ENCODE measurements at regions not wholly inside any gene's neighbourhood (a gene's known extent, or its start where the extent isn't known, plus 50 kb on each side); places are given as distances from the start of the nearest gene placed in this dataset.
"Not testable (repeated sequence)": the region's sequence is repeated elsewhere in the genome, so short reads cannot be mapped to it uniquely, and the experiment has no call there.

DNA sequence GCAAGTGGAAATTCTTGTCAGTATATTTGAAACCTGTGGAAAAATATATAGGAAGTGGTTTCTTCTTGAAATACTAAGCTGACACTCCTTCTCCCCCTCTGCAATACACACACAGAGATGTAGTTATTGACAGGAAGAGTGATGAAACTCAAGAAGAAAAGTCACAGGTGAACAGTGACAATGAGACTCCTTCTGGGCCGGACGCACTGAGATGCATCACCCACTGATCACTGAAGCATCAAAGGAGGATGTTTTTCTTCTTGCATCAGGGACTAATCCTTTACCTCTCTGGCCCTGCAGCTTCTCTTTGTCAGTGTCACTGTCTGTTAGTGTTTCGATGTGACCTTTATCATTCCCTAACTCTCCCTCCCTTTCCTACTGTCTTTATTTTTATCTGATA, 1864.2 kb upstream of the C9orf72 start:
- no peak overlapping the region for H3K4me3 ChIP-seq
- H3K36me3 ChIP-seq, result no peaks in the 10 kb centered on the region
- no peaks in the 10 kb centered on the region for H3K27me3 ChIP-seq
- intact Hi-C loops (cut with DNase I), result no loop called here
- WGBS, 2 donors, result 70 to 83% methylated on average over 3 of the region's 3 CpGs
- H3K9me3 ChIP-seq, result no peaks in the 10 kb centered on the region
- H3K4me1 ChIP-seq, result peaks cover 0 to under 1% (median under 1%) of the 10 kb centered on the region in 4 donors
- no peak for DNase-seq
- no peak overlapping the region for H3K27ac ChIP-seq
- TF ChIP-seq POLR2A (IDR thresholded peaks at IDR 0.05) (no peak), EP300 (IDR thresholded peaks at IDR 0.05) (no peak), POLR2AphosphoS5 (IDR thresholded peaks at IDR 0.05) (no peak)
- TF ChIP-seq, protein P1, sequence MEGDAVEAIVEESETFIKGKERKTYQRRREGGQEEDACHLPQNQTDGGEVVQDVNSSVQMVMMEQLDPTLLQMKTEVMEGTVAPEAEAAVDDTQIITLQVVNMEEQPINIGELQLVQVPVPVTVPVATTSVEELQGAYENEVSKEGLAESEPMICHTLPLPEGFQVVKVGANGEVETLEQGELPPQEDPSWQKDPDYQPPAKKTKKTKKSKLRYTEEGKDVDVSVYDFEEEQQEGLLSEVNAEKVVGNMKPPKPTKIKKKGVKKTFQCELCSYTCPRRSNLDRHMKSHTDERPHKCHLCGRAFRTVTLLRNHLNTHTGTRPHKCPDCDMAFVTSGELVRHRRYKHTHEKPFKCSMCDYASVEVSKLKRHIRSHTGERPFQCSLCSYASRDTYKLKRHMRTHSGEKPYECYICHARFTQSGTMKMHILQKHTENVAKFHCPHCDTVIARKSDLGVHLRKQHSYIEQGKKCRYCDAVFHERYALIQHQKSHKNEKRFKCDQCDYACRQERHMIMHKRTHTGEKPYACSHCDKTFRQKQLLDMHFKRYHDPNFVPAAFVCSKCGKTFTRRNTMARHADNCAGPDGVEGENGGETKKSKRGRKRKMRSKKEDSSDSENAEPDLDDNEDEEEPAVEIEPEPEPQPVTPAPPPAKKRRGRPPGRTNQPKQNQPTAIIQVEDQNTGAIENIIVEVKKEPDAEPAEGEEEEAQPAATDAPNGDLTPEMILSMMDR (IDR thresholded peaks at IDR 0.05), result no peak

DNA sequence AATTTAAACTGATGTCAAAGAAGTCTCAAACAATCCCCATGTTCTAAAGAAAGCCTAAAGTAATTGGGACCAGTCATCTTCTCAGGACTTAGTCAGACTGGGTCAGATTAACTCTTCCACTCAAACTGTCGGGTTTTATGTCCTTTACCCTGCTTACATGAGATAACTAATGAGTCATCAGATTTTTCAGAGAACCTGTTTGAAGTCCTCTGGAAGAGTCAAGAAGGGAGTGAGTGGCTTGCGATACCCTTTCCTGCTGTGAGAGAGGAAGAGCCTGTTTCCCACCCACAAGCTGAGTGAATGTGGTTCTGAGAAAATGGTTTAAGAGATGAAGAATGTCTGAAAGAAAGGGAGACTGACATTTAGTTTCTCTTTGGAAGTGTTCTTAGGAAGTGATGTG, 1866.7 kb upstream of the C9orf72 start:
- H3K4me1 ChIP-seq, result no peaks in the 10 kb centered on the region
- no peaks in the 10 kb centered on the region for H3K27me3 ChIP-seq
- no peaks in the 10 kb centered on the region for H3K9me3 ChIP-seq
- 34 to 42% methylated on average over 2 of the region's 2 CpGs for WGBS, 2 donors
- no peak overlapping the region for H3K4me3 ChIP-seq
- DNase-seq, result no peak
- TF ChIP-seq EP300 (IDR thresholded peaks at IDR 0.05), result no peak
- TF ChIP-seq POLR2A (IDR thresholded peaks at IDR 0.05), result no peak
- TF ChIP-seq POLR2AphosphoS5 (IDR thresholded peaks at IDR 0.05), result no peak
- TF ChIP-seq, protein P1 (IDR thresholded peaks at IDR 0.05), result no peak
- H3K36me3 ChIP-seq, result no peaks in the 10 kb centered on the region
- no peak overlapping the region for H3K27ac ChIP-seq
- intact Hi-C loops (cut with DNase I), result no loop called here

DNA sequence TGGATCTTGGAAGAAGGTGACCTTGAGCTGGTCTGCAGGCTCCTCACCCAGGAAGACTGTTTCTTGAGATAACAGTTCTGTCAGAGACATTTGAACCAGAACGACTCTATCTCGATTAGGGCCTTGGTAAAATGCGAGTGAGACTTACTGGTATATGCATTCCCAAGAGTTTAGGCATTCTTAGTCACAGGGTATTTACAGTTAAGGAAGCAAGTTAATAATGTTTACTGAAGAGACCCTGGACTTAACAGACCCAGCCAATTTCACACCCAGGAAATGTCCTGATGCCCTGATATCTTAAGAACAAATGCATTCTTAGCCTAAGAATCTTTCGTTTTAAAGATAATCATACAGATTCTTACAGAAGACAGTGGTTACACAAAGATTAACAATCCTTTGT, 1867.2 kb upstream of the C9orf72 start:
- DNase-seq, result no peak
- Histone ChIP-seq H3K9me3 (no peaks in the 10 kb centered on the region), H3K36me3 (no peaks in the 10 kb centered on the region), H3K4me3 (no peak overlapping the region), H3K27me3 (no peaks in the 10 kb centered on the region), H3K4me1 (no peaks in the 10 kb centered on the region), H3K27ac (no peak overlapping the region)
- intact Hi-C loops (cut with DNase I), result no loop called here
- 83 to 87% methylated on average over 4 of the region's 4 CpGs for WGBS, 2 donors
- TF ChIP-seq EP300 (IDR thresholded peaks at IDR 0.05) (no peak), POLR2A (IDR thresholded peaks at IDR 0.05) (no peak), POLR2AphosphoS5 (IDR thresholded peaks at IDR 0.05) (no peak)
- TF ChIP-seq, protein P1 (IDR thresholded peaks at IDR 0.05), result no peak

DNA sequence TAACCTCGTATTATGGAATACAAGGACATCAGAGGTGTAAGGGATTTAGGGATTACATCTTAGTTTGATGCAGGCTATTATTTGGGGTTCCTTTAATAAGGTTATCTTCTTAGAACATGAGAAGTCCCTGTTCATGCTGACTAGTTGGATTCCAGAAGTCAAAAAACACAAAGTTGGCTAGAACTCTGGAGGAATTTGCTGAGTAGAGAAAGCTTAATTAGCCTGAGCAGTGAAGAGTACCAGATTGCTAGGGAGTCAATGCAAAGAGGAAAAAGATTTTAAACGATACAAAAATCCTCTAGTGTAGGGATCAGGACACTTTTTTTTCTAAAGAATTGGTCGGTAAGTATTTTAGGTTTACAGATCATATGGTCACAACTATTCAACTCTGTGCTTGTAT, 1872.5 kb upstream of the C9orf72 start:
- Histone ChIP-seq H3K36me3 (no peaks in the 10 kb centered on the region), H3K27me3 (no peaks in the 10 kb centered on the region), H3K9me3 (no peaks in the 10 kb centered on the region), H3K27ac (no peak overlapping the region), H3K4me3 (no peak overlapping the region), H3K4me1 (no peaks in the 10 kb centered on the region)
- DNase-seq, result no peak
- WGBS, 2 donors, result 78 to 80% methylated on average over 3 of the region's 3 CpGs
- TF ChIP-seq, protein P1 (IDR thresholded peaks at IDR 0.05), result no peak
- TF ChIP-seq POLR2A (IDR thresholded peaks at IDR 0.05), result no peak
- TF ChIP-seq POLR2AphosphoS5 (IDR thresholded peaks at IDR 0.05), result no peak
- TF ChIP-seq EP300 (IDR thresholded peaks at IDR 0.05), result no peak
- intact Hi-C loops (cut with DNase I), result no loop called here

DNA sequence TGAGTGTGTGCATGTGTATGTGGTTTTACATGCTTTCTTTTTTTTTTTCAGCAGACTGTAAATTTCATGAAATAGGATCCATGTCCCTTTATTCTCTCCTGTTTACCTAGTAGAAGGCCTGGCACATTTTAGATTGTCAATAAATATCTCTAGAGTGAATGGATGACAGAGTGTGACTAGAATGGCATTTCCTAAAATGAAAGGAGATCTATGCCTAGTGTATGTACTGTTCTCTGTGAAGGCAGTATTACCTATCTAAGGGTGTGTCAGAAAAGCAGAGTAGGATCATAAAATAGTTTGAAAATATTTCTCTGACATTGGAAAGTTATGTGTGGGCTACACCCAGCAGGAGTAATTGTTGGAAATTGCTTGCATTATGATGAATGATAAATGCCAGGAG, 1876.0 kb upstream of the C9orf72 start:
- TF ChIP-seq POLR2AphosphoS5 (IDR thresholded peaks at IDR 0.05) (no peak), EP300 (IDR thresholded peaks at IDR 0.05) (no peak), POLR2A (IDR thresholded peaks at IDR 0.05) (no peak)
- TF ChIP-seq, protein P1 (IDR thresholded peaks at IDR 0.05), result no peak
- Histone ChIP-seq H3K9me3 (no peaks in the 10 kb centered on the region), H3K27me3 (no peaks in the 10 kb centered on the region), H3K4me3 (no peak overlapping the region), H3K4me1 (no peaks in the 10 kb centered on the region), H3K27ac (no peak overlapping the region), H3K36me3 (no peaks in the 10 kb centered on the region)
- intact Hi-C loops (cut with DNase I), result no loop called here
- DNase-seq, result no peak

DNA sequence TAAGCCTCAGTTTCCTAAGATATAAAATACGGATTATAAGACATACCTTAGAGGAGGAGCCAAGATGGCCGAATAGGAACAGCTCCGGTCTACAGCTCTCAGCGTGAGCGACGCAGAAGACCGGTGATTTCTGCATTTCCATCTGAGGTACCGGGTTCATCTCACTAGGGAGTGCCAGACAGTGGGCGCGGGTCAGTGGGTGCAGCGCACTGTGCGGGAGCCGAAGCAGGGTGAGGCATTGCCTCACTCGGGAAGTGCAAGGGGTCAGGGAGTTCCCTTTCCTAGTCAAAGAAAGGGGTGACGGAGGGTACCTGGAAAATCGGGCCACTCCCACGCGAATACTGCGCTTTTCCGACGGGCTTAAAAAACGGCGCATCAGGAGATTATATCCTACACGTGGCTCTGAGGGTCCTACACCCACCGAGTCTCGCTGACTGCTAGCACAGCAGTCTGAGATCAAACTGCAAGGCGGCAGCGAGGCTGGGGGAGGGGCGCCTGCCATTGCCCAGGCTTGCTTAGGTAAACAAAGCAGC, 1877.1 kb upstream of the C9orf72 start:
- H3K9me3 ChIP-seq; H3K4me3 ChIP-seq; intact Hi-C loops (cut with DNase I); DNase-seq; H3K36me3 ChIP-seq; H3K27me3 ChIP-seq; H3K27ac ChIP-seq; H3K4me1 ChIP-seq: not testable (repeated sequence)
- WGBS, 2 donors, result 85 to 87% methylated on average over 29 of the region's 29 CpGs

All from sigmoid colon (tissue), 6 donors.